H9 (cell line): ENCODE measurements at regions not wholly inside any gene's neighbourhood (a gene's known extent, or its start where the extent isn't known, plus 50 kb on each side); places are given as distances from the start of the nearest gene placed in this dataset.

Source experiments
- DNase-seq: peaks from one replicate; pipeline ENCODE4 v3.0.0-alpha.2; 2017
- H2AFZ ChIP-seq: one replicate; pipeline ENCODE4 v1.6.1; 2013; ENCODE audit warnings: mild to moderate bottlenecking, low read length, control low read depth, moderate library complexity
- H2AK5ac ChIP-seq: 2 replicates; pipeline ENCODE4 v1.6.1; 2013; ENCODE audit warnings: low read length, control low read depth, mixed read lengths; ENCODE audit not compliant: insufficient read length
- H2BK120ac ChIP-seq: one replicate; pipeline ENCODE4 v1.6.1; 2013; ENCODE audit warnings: low read depth, mild to moderate bottlenecking, low read length, control low read depth, inconsistent platforms; ENCODE audit not compliant: poor library complexity, severe bottlenecking
- H2BK12ac ChIP-seq: 2 replicates; pipeline ENCODE4 v1.6.1; 2013; ENCODE audit warnings: low read length, control low read depth, mixed read lengths, low read depth; ENCODE audit not compliant: insufficient read length
- H2BK15ac ChIP-seq: 2 replicates; pipeline ENCODE4 v1.6.1; 2013; ENCODE audit warnings: low read depth, low read length, control low read depth
- H2BK20ac ChIP-seq: one replicate; pipeline ENCODE4 v1.6.1; 2013; ENCODE audit warnings: low read depth, mild to moderate bottlenecking, low read length, control low read depth, inconsistent platforms; ENCODE audit not compliant: poor library complexity, severe bottlenecking
- H2BK5ac ChIP-seq: 2 replicates; pipeline ENCODE4 v1.6.1; 2013; ENCODE audit warnings: low read length, control low read depth, mixed read lengths; ENCODE audit not compliant: insufficient read length
- H3K14ac ChIP-seq: 2 replicates; pipeline ENCODE4 v1.6.1; 2013; ENCODE audit warnings: low read length, control low read depth; ENCODE audit not compliant: insufficient read depth
- H3K18ac ChIP-seq: 2 replicates; pipeline ENCODE4 v1.6.1; 2013; ENCODE audit warnings: low read depth, mild to moderate bottlenecking, mixed read lengths, low read length, control low read depth; ENCODE audit not compliant: insufficient read length
- H3K23ac ChIP-seq: 2 replicates; pipeline ENCODE4 v1.6.1; 2013; ENCODE audit warnings: low read length, control low read depth, mixed read lengths, low read depth; ENCODE audit not compliant: insufficient read length
- H3K23me2 ChIP-seq: 2 replicates; pipeline ENCODE4 v1.6.1; 2013; ENCODE audit warnings: low read depth, mild to moderate bottlenecking, mixed read lengths, low read length, control low read depth; ENCODE audit not compliant: insufficient read length, poor library complexity, severe bottlenecking
- H3K27ac ChIP-seq: 2 replicates; pipeline ENCODE4 v1.5.1; 2013; ENCODE audit warnings: low read length, control low read depth, mixed read lengths, low read depth; ENCODE audit not compliant: insufficient read length
- H3K27me3 ChIP-seq: 2 replicates; pipeline ENCODE4 v1.6.1; 2013; ENCODE audit warnings: low read length, control low read depth, inconsistent platforms; ENCODE audit not compliant: insufficient read depth
- H3K4ac ChIP-seq: 2 replicates; pipeline ENCODE4 v1.6.1; 2013; ENCODE audit warnings: low read depth, mild to moderate bottlenecking, control low read depth, inconsistent platforms, low read length, moderate library complexity
- H3K4me1 ChIP-seq: 2 replicates; pipeline ENCODE4 v1.6.1; 2013; ENCODE audit warnings: low read length, control low read depth, inconsistent platforms; ENCODE audit not compliant: insufficient read depth
- H3K4me2 ChIP-seq: 2 replicates; pipeline ENCODE4 v1.6.1; 2013; ENCODE audit warnings: low read length, control low read depth, mixed read lengths; ENCODE audit not compliant: insufficient read length, insufficient read depth
- H3K56ac ChIP-seq: 2 replicates; pipeline ENCODE4 v1.6.1; 2013; ENCODE audit warnings: low read depth, mild to moderate bottlenecking, mixed read lengths, low read length, control low read depth; ENCODE audit not compliant: insufficient read length
- H3K79me1 ChIP-seq: 2 replicates; pipeline ENCODE4 v1.6.1; 2013; ENCODE audit warnings: low read depth, mild to moderate bottlenecking, moderate library complexity, low read length, control low read depth, inconsistent platforms; ENCODE audit not compliant: insufficient read depth, poor library complexity, severe bottlenecking
- H3K79me2 ChIP-seq: 2 replicates; pipeline ENCODE4 v1.6.1; 2013; ENCODE audit warnings: low read length, control low read depth, inconsistent platforms; ENCODE audit not compliant: insufficient read depth
- H3K9ac ChIP-seq: 2 replicates; pipeline ENCODE4 v1.6.1; 2013; ENCODE audit warnings: low read length, control low read depth, mixed read lengths; ENCODE audit not compliant: insufficient read length; ENCODE audit errors: extremely low read depth
- H3K9me3 ChIP-seq: one replicate; pipeline ENCODE4 v1.6.1; 2013; ENCODE audit warnings: low read depth, low read length, inconsistent platforms; ENCODE audit not compliant: control insufficient read depth
- H3T11ph ChIP-seq: one replicate; pipeline ENCODE4 v1.6.1; 2013; ENCODE audit warnings: mild to moderate bottlenecking, low read length, control low read depth, inconsistent platforms
- H4K20me1 ChIP-seq: one replicate; pipeline ENCODE4 v1.6.1; 2013; ENCODE audit not compliant: control insufficient read depth, insufficient read length, insufficient read depth
- H4K5ac ChIP-seq: 2 replicates; pipeline ENCODE4 v1.6.1; 2013; ENCODE audit warnings: low read depth, mild to moderate bottlenecking, mixed read lengths, low read length, control low read depth; ENCODE audit not compliant: insufficient read length
- H4K8ac ChIP-seq: replicated peaks from 2 replicates; pipeline ENCODE4 v1.6.1; 2013; ENCODE audit warnings: low read length, control low read depth, mixed read lengths, low read depth; ENCODE audit not compliant: insufficient read length
- H4K91ac ChIP-seq: 2 replicates; pipeline ENCODE4 v1.6.1; 2013; ENCODE audit warnings: low read depth, mild to moderate bottlenecking, moderate library complexity, mixed read lengths, low read length, control low read depth; ENCODE audit not compliant: insufficient read length
- H3K27ac Mint-ChIP-seq, 3 experiments: 2 replicates in 2 of 3; 3 replicates in 1 of 3; pipeline ENCODE4 v1.8.0; 2020 to 2021; ENCODE audit warnings: mixed read lengths in 3 of 3, mild to moderate bottlenecking in 1 of 3, moderate library complexity in 1 of 3
- H3K27me3 Mint-ChIP-seq: 2 replicates; pipeline ENCODE4 v1.8.0; 2021; ENCODE audit warnings: low read depth, mild to moderate bottlenecking, moderate library complexity, mixed read lengths
- H3K36me3 Mint-ChIP-seq, 3 experiments: 2 replicates in 2 of 3; 3 replicates in 1 of 3; pipeline ENCODE4 v1.8.0; 2020 to 2021; ENCODE audit warnings: low read depth in 3 of 3, mixed read lengths in 3 of 3; ENCODE audit not compliant: insufficient read depth in 1 of 3
- H3K4me1 Mint-ChIP-seq, 2 experiments: 2 replicates each; pipeline ENCODE4 v1.8.0; 2020; ENCODE audit warnings: mixed read lengths in 2 of 2
- H3K4me3 Mint-ChIP-seq, 2 experiments: 2 replicates in 1 of 2; 3 replicates in 1 of 2; pipeline ENCODE4 v1.8.0; 2020 to 2021; ENCODE audit warnings: mild to moderate bottlenecking in 2 of 2, mixed read lengths in 2 of 2, moderate library complexity in 1 of 2
- H3K9me3 Mint-ChIP-seq, 2 experiments: 2 replicates in 1 of 2; 3 replicates in 1 of 2; pipeline ENCODE4 v1.8.0; 2020; ENCODE audit warnings: mild to moderate bottlenecking in 2 of 2, mixed read lengths in 2 of 2, moderate library complexity in 1 of 2
- CTCF ChIP-seq: fragments of 200-600 bp; sonication (generic); conservative IDR thresholded peaks from 3 replicates; pipeline ENCODE4 v1.8.0; 2021; ENCODE audit warnings: antibody characterized with exemption, mild to moderate bottlenecking
- WGBS: extraction: QIAGEN DNeasy Blood & Tissue Kit; methylation state at CpG from one replicate; pipeline ENCODE4 v1.1.7; 2013; ENCODE audit warnings: missing lambda C conversion rate, low lambda C conversion rate, mixed read lengths; ENCODE audit not compliant: insufficient read length; ENCODE audit errors: extremely low coverage; 5-methylcytosine and 5-hydroxymethylcytosine counted together

GRCh38 chr12:85550924-85551323 is 270.9 kb downstream of the ALX1 start:
- Histone ChIP-seq H3K9me3 (no peaks in the 10 kb centered on the region), H2AFZ (peak overlapping the region; percentile 24), H3K9ac (no peak overlapping the region), H4K91ac (no peak overlapping the region), H3K79me2 (no peaks in the 10 kb centered on the region), H2BK20ac (no peak overlapping the region), H2BK15ac (no peak overlapping the region), H3K23ac (no peak overlapping the region), H3K27me3 (no peaks in the 10 kb centered on the region), H2BK120ac (no peak overlapping the region), H3K4me1 (peaks cover 2% of the 10 kb centered on the region; the same call in 1 of the 2 replicates), H4K8ac (no peak overlapping the region), H2AK5ac (no peak overlapping the region), H3K56ac (no peak overlapping the region), H3K14ac (no peak overlapping the region), H3K4me2 (peak overlapping the region; percentile 3), H3K4ac (no peak overlapping the region), H3K79me1 (no peaks in the 10 kb centered on the region), H3K18ac (no peak overlapping the region), H2BK5ac (no peak overlapping the region), H3T11ph (no peak overlapping the region), H3K27ac (peak overlapping the region; percentile 50), H2BK12ac (no peak overlapping the region), H4K20me1 (no peaks in the 10 kb centered on the region), H3K23me2 (no peaks in the 10 kb centered on the region), H4K5ac (no peak overlapping the region)
- DNase-seq: peak; percentile 37
- no CpG with 5 or more reads among the region's 2 CpGs for WGBS
- no peak overlapping the region for H3K4me3 Mint-ChIP-seq
- no peaks in the 10 kb centered on the region for H3K36me3 Mint-ChIP-seq
- H3K27me3 Mint-ChIP-seq: no peaks in the 10 kb centered on the region
- no peak for TF ChIP-seq CTCF
- peaks cover 24 to 27% of the 10 kb centered on the region in 2 experiments for H3K4me1 Mint-ChIP-seq
- no peaks in the 10 kb centered on the region for H3K9me3 Mint-ChIP-seq
- peak overlapping the region; percentile 72 to 97 (median 90); a peak in 4 of 7 replicates for H3K27ac Mint-ChIP-seq
